GM10248 (cell line): ENCODE measurements at regions not wholly inside any gene's neighbourhood (a gene's known extent, or its start where the extent isn't known, plus 50 kb on each side); places are given as distances from the start of the nearest gene placed in this dataset.

Source experiments
- CTCF ChIA-PET: fragments of 300-600 bp; sonication (Branson Sonifier 250); formaldehyde crosslinking; extraction: SDS; loops from one replicate; lab custom pipeline; 2021; ENCODE audit warnings: antibody characterized with exemption; lab: Yijun Ruan, JAX
- POLR2A ChIA-PET: fragments of 350-650 bp; sonication (Branson Sonifier 250); formaldehyde crosslinking; extraction: SDS; loops from one replicate; lab custom pipeline; 2020; ENCODE audit warnings: antibody characterized with exemption; lab: Yijun Ruan, JAX
- DNase-seq: peaks from one replicate; pipeline ENCODE4 v3.0.0; 2012; ENCODE audit errors: extremely low spot score
- CTCF ChIP-seq: IDR thresholded peaks from 2 replicates; pipeline ENCODE4 v1.5.1; 2012; ENCODE audit warnings: mild to moderate bottlenecking, low read depth; ENCODE audit errors: extremely low read depth, missing control alignments, control extremely low read depth

DNA sequence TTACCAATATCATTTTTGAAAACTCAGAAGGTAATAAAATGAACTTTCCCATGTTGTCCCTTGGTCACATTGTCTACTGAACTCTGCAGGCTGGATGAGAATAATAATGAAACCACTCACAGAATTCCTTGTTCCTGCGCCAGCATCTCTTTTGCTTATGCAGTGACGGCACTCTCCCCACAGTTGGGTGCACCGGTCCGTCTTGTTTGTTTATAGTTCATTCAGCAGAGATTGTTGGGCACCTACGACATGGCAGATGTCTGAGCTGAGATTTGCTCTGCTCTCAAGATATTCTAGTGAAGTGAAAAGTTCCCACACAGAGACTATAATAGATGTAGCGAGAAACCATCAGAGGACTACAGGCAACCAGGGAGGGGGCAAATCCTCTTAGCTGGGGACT lies 375.7 kb upstream of the CDH11 start:
- ChIA-PET CTCF (no interaction called here), POLR2A (no interaction called here)
- DNase-seq, result no peak
- no peak for TF ChIP-seq CTCF

GRCh38 chr16:65495106-65495505 lies 373.2 kb upstream of the CDH11 start:
- DNase-seq, result no peak
- CTCF ChIA-PET, result no interaction called here
- TF ChIP-seq CTCF, result no peak
- POLR2A ChIA-PET, result no interaction called here

GRCh38 chr16:65494609-65495008 lies 372.7 kb upstream of the CDH11 start:
- POLR2A ChIA-PET, result no interaction called here
- TF ChIP-seq CTCF, result no peak
- CTCF ChIA-PET, result no interaction called here
- DNase-seq, result no peak

- TF ChIP-seq CTCF, result no peak
- ChIA-PET CTCF (interaction anchor here (1.3 kb wide), 1 partner anchor 10 kb away, joined by 4 read pairs; no protein-coding TSS in a partner anchor), POLR2A (no interaction called here)
- DNase-seq, result no peak
Observed at GRCh38 chr16:65494080-65494479, 372.2 kb upstream of the CDH11 start.

DNA sequence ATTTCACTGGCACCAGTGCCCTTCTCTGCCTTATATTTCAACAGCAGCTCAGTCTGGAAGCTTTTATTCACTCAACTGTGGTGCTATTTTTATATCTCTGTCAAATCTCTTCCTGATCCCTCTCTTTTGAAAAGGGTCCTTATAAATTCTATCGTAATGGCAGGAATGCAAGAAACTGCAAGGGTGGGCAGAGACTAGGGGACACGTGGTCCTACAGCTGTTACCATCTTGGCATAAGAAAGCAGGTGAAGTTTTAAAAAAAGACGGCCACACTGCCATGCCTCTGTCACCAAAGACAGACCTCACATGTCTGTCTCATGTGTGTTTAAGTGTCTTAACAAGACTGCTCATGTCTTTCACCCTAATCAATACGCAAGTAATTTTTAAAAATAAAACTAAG lies 368.4 kb upstream of the CDH11 start:
- POLR2A ChIA-PET, result no interaction called here
- no peak for DNase-seq
- TF ChIP-seq CTCF, result no peak
- CTCF ChIA-PET, result no interaction called here

- TF ChIP-seq CTCF, result no peak
- ChIA-PET CTCF (no interaction called here), POLR2A (no interaction called here)
- no peak for DNase-seq
Observed at GRCh38 chr16:65489531-65490023, 367.7 kb upstream of the CDH11 start.

- ChIA-PET POLR2A (no interaction called here), CTCF (no interaction called here)
- DNase-seq, result no peak
- TF ChIP-seq CTCF, result no peak
Observed at GRCh38 chr16:65487231-65487630, 365.4 kb upstream of the CDH11 start.
